ENCODE measurements at regions not wholly inside any gene's neighbourhood (a gene's known extent, or its start where the extent isn't known, plus 50 kb on each side); places are given as distances from the start of the nearest gene placed in this dataset.

DNA sequence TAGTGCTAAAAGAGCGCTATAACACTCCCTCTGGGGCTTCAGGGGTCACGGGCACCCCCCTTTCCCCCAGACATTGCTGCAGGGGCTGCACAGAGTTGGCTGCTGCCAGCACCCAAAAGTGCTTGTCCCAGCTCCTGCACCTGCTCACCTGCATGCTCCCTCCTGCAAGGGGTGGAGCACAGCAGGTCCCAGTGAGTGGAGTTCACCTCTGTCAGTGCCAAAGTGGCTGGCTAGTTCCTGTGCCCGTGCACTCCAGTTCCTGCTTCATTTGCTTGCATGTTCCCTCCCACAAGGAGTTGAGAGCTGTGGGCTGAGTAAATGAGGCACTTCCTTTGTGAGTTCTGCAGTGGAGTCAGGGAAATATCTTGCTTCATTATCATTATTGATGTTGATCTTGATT, 476.9 kb downstream of the SQOR start:
- no peak overlapping the region for H3K4me2 ChIP-seq (ENCODE audit: control insufficient read depth, insufficient read depth)
- H4K20me1 ChIP-seq (ENCODE audit: control insufficient read depth, insufficient read depth): no peaks in the 10 kb centered on the region
- ChIA-PET RAD21 (ENCODE audit: unreplicated experiment) (no interaction called here), CTCF (no interaction called here), POLR2A (no interaction called here), SMC1A (ENCODE audit: uncharacterized antibody, unreplicated experiment) (no interaction called here)
- no peaks in the 10 kb centered on the region for H3K36me3 ChIP-seq (ENCODE audit: control insufficient read depth in 2 of 2, insufficient read depth in 2 of 2, low read length in 1 of 2)
- in situ Hi-C loops (cut with MboI): no loop called here
- H3K9ac ChIP-seq (ENCODE audit: control insufficient read depth, insufficient read depth, low read length): no peak overlapping the region
- BruUV-seq (replicated peaks): no TSS peak
- DNase-seq (ENCODE audit: low read depth, low spot score) (no peak), ATAC-seq (no peak), FAIRE-seq (no peak)
- intact Hi-C loops (cut with micrococcal nuclease; ENCODE audit: unreplicated experiment): no loop called here
- H2AFZ ChIP-seq (ENCODE audit: control insufficient read depth, low read depth, low read length): no peak overlapping the region
- TF ChIP-seq ZBTB11 (CRISPR knock-in tag; IDR thresholded peaks at IDR 0.05) (no peak), WRNIP1 (IDR thresholded peaks at IDR 0.05; ENCODE audit: borderline replicate concordance, low read depth, low read length) (no peak), RUNX3 (IDR thresholded peaks at IDR 0.05; ENCODE audit: low read length) (no peak), SMC3 (IDR thresholded peaks at IDR 0.05; ENCODE audit: borderline replicate concordance, low read length) (no peak), TBL1XR1 (IDR thresholded peaks at IDR 0.05; ENCODE audit: low read depth, low read length) (no peak), SREBF2 (IDR thresholded peaks at IDR 0.05; ENCODE audit: low read length) (no peak), BMI1 (IDR thresholded peaks at IDR 0.05; ENCODE audit: borderline replicate concordance) (no peak), HDGF (IDR thresholded peaks at IDR 0.05) (no peak), ASH2L (IDR thresholded peaks at IDR 0.05; ENCODE audit: borderline replicate concordance, low read depth) (no peak), MYC (IDR thresholded peaks at IDR 0.05; ENCODE audit: insufficient read depth, insufficient read length, insufficient replicate concordance, low read length, severe bottlenecking) (no peak), JUND (IDR thresholded peaks at IDR 0.05; ENCODE audit: low read depth, low read length) (no peak)
- TF ChIP-seq, protein P1, sequence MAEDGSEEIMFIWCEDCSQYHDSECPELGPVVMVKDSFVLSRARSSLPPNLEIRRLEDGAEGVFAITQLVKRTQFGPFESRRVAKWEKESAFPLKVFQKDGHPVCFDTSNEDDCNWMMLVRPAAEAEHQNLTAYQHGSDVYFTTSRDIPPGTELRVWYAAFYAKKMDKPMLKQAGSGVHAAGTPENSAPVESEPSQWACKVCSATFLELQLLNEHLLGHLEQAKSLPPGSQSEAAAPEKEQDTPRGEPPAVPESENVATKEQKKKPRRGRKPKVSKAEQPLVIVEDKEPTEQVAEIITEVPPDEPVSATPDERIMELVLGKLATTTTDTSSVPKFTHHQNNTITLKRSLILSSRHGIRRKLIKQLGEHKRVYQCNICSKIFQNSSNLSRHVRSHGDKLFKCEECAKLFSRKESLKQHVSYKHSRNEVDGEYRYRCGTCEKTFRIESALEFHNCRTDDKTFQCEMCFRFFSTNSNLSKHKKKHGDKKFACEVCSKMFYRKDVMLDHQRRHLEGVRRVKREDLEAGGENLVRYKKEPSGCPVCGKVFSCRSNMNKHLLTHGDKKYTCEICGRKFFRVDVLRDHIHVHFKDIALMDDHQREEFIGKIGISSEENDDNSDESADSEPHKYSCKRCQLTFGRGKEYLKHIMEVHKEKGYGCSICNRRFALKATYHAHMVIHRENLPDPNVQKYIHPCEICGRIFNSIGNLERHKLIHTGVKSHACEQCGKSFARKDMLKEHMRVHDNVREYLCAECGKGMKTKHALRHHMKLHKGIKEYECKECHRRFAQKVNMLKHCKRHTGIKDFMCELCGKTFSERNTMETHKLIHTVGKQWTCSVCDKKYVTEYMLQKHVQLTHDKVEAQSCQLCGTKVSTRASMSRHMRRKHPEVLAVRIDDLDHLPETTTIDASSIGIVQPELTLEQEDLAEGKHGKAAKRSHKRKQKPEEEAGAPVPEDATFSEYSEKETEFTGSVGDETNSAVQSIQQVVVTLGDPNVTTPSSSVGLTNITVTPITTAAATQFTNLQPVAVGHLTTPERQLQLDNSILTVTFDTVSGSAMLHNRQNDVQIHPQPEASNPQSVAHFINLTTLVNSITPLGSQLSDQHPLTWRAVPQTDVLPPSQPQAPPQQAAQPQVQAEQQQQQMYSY (CRISPR knock-in tag; IDR thresholded peaks at IDR 0.05): no peak
- TF ChIP-seq, protein P2, sequence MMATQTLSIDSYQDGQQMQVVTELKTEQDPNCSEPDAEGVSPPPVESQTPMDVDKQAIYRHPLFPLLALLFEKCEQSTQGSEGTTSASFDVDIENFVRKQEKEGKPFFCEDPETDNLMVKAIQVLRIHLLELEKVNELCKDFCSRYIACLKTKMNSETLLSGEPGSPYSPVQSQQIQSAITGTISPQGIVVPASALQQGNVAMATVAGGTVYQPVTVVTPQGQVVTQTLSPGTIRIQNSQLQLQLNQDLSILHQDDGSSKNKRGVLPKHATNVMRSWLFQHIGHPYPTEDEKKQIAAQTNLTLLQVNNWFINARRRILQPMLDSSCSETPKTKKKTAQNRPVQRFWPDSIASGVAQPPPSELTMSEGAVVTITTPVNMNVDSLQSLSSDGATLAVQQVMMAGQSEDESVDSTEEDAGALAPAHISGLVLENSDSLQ (IDR thresholded peaks at IDR 0.05): no peak
- no peaks in the 10 kb centered on the region for H3K4me1 ChIP-seq (ENCODE audit: control insufficient read depth, insufficient read depth, low read length)
- H3K27me3 ChIP-seq (replicated peaks in 1 of 2; ENCODE audit: control insufficient read depth in 2 of 2, insufficient read depth in 2 of 2, low read length in 1 of 2): no peaks in the 10 kb centered on the region
- H3K79me2 ChIP-seq (ENCODE audit: control insufficient read depth, insufficient read depth, low read length): no peaks in the 10 kb centered on the region
- no peaks in the 10 kb centered on the region for H3K9me3 ChIP-seq (replicated peaks; ENCODE audit: control insufficient read depth, insufficient read depth, low read length)
- no peak overlapping the region for H3K27ac ChIP-seq (ENCODE audit: control insufficient read depth, insufficient read depth)
- 9% methylated on average over 3 of the region's 3 CpGs for WGBS (ENCODE audit: insufficient coverage, insufficient replicate concordance, low lambda C conversion rate, missing lambda C conversion rate)
- H3K4me3 ChIP-seq: no peak overlapping the region

Data from GM12878 (cell line).